HepG2 (cell line): ENCODE measurements at regions not wholly inside any gene's neighbourhood (a gene's known extent, or its start where the extent isn't known, plus 50 kb on each side); places are given as distances from the start of the nearest gene placed in this dataset.

Source experiments
- SMC3 ChIP-seq: IDR thresholded peaks from 2 replicates; pipeline ENCODE4 v1.6.1; 2011; ENCODE audit warnings: low read length, improper control_type of control experiment
- ZBTB43 ChIP-seq: sonication (generic); formaldehyde crosslinking; conservative IDR thresholded peaks from 2 replicates; pipeline ENCODE4 v1.4.0; 2020; ENCODE audit warnings: missing genetic modification reagents
- ZNF274 ChIP-seq: sonication (generic); formaldehyde crosslinking; IDR thresholded peaks from 2 replicates; pipeline ENCODE4 v1.5.1; 2020; ENCODE audit warnings: mild to moderate bottlenecking, missing genetic modification reagents
- ZNF768 ChIP-seq: sonication (generic); formaldehyde crosslinking; IDR thresholded peaks from 2 replicates; pipeline ENCODE4 v1.4.0; 2020; ENCODE audit warnings: missing genetic modification reagents

- no peak for TF ChIP-seq SMC3
- TF ChIP-seq ZNF768 (CRISPR knock-in tag) = no peak
- TF ChIP-seq ZNF274 (CRISPR knock-in tag) = no peak
- TF ChIP-seq ZBTB43 = no peak
Measured at GRCh38 chr10:71112138-71112785, 100.1 kb upstream of the UNC5B start.
